ENCODE measurements at regions not wholly inside any gene's neighbourhood (a gene's known extent, or its start where the extent isn't known, plus 50 kb on each side); places are given as distances from the start of the nearest gene placed in this dataset.

- intact Hi-C loops (cut with DNase I) = no loop called here
- DNase-seq = no peak
These were observed 498.0 kb downstream of the FLRT2 start for GRCh38 chr14:86027990-86028389.

- no peak for DNase-seq
- intact Hi-C loops (cut with DNase I) = no loop called here
These were observed 497.2 kb downstream of the FLRT2 start for GRCh38 chr14:86027144-86027543.

GRCh38 chr14:86022031-86022629, 492.2 kb downstream of the FLRT2 start:
- intact Hi-C loops (cut with DNase I) = no loop called here
- no peak for DNase-seq

GRCh38 chr14:86020841-86021240, 490.9 kb downstream of the FLRT2 start:
- no peak for DNase-seq
- intact Hi-C loops (cut with DNase I) = no loop called here

GRCh38 chr14:86015941-86016340, 486.0 kb downstream of the FLRT2 start:
- intact Hi-C loops (cut with DNase I) = no loop called here
- DNase-seq = no peak

- intact Hi-C loops (cut with DNase I) = no loop called here
- no peak for DNase-seq
These were observed 485.6 kb downstream of the FLRT2 start for GRCh38 chr14:86015511-86015910.

DNA sequence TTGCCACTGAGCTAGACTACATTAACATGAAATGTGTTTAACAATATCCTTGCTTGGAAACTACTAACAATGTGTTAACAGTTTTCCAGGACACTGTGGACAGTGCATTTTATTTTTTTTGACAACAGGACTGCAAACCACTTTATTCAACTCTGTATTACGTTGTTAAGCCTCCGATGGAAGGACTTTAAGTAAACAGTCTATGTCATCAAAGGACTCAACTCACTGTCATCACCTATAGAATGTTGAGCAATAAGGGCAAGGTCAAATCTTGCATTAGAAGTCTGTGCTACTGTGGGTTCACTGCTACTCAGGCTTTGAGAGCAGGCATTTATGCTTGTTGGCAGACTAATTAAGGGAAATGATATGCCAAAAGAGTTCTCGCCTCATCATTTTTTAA, 483.7 kb downstream of the FLRT2 start:
- intact Hi-C loops (cut with DNase I) = no loop called here
- DNase-seq = no peak

DNA sequence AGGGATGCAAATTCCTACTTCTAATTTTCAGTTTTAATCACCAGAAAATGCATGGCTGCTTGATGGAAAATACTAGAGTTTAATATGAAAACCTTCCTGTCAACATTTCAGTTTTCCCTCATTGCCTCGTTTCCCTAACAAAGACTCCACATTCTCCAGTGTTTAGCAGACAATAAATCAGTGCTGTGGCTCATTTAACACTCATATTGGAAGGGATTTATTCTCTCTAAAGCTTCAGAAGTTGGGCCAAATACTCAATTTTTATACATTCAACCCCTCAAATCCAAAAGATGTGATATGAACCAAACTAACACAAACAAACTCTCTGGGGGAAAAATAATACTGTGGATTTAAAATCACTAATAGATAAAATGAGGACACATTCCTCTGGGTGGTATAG, 482.5 kb downstream of the FLRT2 start:
- no peak for DNase-seq
- intact Hi-C loops (cut with DNase I) = no loop called here

DNA sequence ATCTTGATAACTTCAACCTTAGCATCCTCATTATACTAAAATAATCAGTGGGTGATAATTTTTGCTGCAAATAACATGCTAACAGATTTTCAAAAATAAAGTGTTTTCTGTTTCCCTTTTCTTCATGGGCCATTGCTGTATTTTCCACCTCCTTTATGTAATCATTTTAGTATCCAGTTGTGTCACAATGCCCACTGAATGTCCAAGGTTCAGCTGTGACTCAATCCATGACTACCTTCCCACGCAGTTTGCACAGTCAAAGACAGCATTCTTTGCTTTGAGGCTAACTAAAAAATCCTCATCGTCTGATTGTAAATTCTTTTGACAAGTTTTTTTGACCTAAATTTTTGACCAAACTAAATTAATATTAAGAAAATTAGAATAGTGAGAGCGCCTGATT, 474.1 kb downstream of the FLRT2 start:
- intact Hi-C loops (cut with DNase I) = no loop called here
- DNase-seq = no peak

GRCh38 chr14:85996551-85996950, 466.6 kb downstream of the FLRT2 start:
- intact Hi-C loops (cut with DNase I) = no loop called here
- no peak for DNase-seq

- intact Hi-C loops (cut with DNase I) = no loop called here
- no peak for DNase-seq
These were observed 461.2 kb downstream of the FLRT2 start for GRCh38 chr14:85991156-85991555.

DNA sequence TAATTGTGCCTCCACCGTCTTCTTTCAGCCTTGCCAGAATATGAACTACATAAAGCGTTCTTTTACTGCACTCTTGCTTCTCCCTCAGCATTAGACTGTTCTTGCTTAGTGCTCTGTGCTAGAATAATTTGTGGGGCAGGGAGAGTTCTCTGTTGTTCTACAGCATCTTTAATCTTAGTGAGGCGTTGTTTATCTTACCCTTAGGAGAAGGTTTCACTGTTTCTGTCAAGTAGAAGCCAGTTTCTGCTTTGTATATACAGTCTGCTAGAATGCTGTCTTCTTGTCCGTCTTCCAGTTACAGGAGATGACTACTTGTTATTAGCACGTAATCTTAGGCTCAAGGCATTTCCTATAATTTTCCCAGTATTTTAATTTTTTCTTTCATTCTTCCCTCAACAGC, 458.0 kb downstream of the FLRT2 start:
- intact Hi-C loops (cut with DNase I) = no loop called here
- DNase-seq = no peak

DNA sequence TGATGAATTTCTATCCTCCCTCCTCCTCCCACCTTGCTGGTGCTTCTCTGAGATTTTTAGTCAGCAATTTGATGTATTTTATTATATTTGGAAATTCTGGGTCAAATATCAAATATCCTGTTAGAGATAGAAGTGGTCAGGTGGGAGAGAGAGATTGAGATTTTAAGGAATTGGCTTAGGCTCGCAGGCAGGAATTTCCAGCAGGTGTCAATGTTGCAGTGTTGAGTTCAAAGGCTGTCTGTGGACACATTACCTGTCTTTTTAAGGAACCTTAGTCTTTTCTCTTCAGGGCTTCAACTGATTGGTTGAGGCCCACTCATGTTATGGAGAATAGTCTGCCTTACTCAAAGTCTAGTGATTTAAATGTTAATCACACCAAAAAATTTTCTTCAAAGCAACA, 457.3 kb downstream of the FLRT2 start:
- intact Hi-C loops (cut with DNase I) = no loop called here
- DNase-seq = no peak

DNA sequence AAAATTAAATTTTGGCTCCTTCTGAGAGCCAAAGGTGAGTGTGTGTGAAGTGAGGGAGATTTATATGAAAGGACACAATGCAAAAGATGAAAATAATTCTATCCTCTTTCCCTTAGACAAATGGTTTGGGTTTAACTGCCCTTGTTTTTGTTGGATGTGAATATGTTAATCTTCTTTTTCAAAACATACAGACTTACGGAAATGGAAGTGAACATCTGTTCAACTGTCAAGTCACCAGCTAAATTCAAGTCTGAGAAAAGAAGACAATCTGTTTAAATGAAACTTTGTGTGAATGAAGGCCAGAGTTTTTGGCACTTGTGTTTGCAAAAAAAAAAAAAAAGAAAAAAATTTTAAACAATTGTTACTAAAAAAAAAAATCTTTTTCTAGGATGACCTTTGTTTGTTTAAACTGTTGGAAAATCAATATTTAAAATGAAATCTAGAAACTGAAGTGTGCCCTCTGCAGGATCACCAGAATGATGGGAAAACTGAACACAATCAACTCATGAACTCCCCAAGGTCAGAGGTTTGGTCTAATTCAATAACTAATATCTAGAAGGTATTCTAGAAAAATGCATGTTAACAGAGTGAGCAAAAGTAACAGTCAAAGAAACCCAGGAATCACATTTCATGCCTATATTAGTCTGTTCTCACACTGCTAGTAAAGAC, 448.8 kb downstream of the FLRT2 start:
- DNase-seq = no peak
- intact Hi-C loops (cut with DNase I) = loop anchor here (5.0 kb wide), 1 partner anchor 121 kb away; no protein-coding TSS in a partner anchor

DNA sequence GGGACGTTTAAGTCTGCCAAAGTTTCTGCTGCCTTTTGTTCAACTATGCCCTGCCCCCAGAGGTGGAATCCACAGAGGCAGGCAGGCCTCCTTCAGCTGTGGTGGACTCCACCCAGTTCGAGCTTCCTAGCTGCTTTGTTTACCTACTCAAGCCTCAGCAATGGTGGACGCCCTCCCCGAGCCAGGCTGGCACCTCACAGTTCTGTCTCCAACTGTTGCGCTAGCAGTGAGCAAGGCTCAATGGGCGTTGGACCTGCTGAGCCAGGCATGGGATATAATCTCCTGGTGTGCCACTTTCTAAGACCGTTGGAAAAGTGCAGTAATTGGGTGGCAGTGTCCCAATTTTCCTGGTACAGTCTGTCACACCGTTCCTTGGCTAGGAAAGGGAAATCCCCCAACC, 444.7 kb downstream of the FLRT2 start:
- intact Hi-C loops (cut with DNase I) = loop anchor here (5.0 kb wide), 1 partner anchor 117 kb away; no protein-coding TSS in a partner anchor
- DNase-seq = peak in 1 of 10 donors; percentile 68

- no peak for DNase-seq
- intact Hi-C loops (cut with DNase I) = no loop called here
These were observed 433.5 kb downstream of the FLRT2 start for GRCh38 chr14:85963486-85963885.

- intact Hi-C loops (cut with DNase I) = no loop called here
- no peak for DNase-seq
These were observed 430.8 kb downstream of the FLRT2 start for GRCh38 chr14:85960756-85961155.

DNA sequence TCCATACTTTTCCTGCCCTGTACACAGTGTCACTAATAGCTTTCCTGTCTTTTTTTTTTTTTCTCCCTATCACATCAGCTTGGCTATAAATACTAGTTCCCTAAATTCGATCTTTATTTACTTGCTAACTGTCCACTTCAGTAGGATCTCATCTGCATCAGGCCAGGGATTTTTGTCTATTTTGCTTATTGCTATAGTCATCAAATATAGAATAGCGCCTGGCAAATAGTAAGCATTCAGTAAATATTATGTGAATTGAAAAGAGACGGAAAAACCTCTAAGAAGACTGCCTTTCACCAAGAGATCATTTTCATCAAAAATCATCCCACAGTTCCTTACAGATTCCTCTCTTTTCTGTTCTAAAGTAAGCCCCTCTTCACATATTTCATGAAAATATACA, 429.1 kb downstream of the FLRT2 start:
- no peak for DNase-seq
- intact Hi-C loops (cut with DNase I) = no loop called here

- intact Hi-C loops (cut with DNase I) = no loop called here
- DNase-seq = no peak
These were observed 428.1 kb downstream of the FLRT2 start for GRCh38 chr14:85958069-85958468.

DNA sequence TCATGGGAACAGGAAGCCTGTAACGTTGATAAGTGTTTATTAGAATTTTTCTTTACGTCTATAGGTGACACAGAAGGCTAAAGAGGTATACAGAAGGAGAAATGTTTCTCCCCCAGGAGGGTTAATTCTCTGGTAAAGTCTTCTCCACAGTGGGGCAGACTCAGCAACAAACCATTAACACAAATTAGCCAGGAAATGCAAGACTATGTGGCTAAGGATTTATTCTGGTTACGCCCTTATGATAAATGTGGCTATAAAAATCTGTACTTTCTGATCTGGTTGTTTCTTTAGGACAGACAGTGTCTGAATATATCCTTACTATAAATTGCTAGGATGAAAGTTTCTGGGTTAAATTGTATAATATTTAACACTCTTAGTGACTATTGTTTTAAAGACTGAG, 423.3 kb downstream of the FLRT2 start:
- DNase-seq = no peak

DNA sequence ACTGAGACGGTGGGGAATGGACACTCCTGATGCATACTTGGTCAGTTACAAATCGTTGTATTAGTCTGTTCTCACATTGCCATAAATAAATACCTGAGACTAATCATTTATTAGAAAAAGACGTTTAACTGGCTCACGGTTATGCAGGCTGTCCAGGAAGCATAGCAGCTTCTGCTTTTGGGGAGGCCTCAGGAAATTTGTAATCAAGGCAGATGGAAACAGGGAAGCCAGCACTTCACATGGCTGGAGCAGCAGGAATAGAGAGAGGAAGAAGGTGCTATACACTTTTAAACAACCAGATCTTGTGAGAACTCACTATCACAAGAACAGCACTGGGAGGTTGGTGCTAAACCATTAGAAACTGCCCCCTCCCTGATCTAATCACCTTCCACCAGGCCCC, 418.2 kb downstream of the FLRT2 start:
- DNase-seq = no peak
- intact Hi-C loops (cut with DNase I) = no loop called here

More for the DNA sequence above, 423.3 kb downstream of the FLRT2 start:
- intact Hi-C loops (cut with DNase I) = no loop called here

DNA sequence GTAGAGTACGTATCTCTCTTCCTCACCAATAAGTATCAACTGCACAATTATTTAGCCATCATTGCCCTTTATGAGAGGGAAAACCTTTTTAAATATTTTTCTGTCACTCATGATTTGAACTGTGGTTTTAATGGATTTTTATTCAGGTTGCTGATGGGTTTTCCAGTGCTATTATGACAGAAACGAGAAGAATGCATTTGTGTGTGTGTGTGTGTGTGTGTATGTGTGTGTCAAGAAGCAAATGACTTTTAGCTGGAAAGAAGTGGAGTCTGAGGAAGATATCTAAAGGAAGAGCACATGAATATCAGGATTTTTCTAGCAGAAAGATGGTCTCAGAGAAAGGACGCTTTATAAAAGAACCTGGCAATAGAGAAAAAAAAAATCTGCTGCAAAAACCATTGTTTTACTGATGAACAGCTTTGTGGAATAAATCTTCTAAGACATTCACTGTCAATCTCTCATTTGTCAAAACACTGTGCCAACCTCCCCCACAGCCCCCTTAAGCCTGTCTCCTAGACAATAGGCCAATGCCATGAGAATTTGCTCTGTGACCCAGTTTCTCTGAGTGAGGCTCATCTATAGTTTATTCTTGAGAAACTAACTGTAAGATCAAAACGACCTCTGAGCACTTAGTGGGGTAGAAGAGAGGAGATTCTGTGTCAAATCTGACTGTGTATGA, 417.7 kb downstream of the FLRT2 start:
- intact Hi-C loops (cut with DNase I) = no loop called here
- no peak for DNase-seq

Measured in posterior cingulate gyrus (tissue), 11 donors.